HCT116 (cell line): ENCODE measurements at regions not wholly inside any gene's neighbourhood (a gene's known extent, or its start where the extent isn't known, plus 50 kb on each side); places are given as distances from the start of the nearest gene placed in this dataset.

Experiments used
- ATAC-seq: fragments of 200-7000 bp; cut with Tn5 transposase; 2 replicates; pipeline ENCODE4 v1.9.1; 2020; ENCODE audit warnings: mild to moderate bottlenecking, moderate library complexity
- BruUV-seq: library from RNA; stranded (reverse); fragments of 400-500 nt; replicated peaks from 2 replicates; lab custom pipeline; 2021; lab: Mats Ljungman, UMichigan
- CTCF ChIA-PET: fragments of 300-600 bp; sonication (Branson Sonifier 250); formaldehyde crosslinking; loops from one replicate; lab custom pipeline; 2021; ENCODE audit warnings: antibody characterized with exemption; lab: Charles Lee
- POLR2A ChIA-PET: fragments of 300-600, 350-600 bp; sonication (Branson Sonifier 250); formaldehyde crosslinking; loops from one replicate; lab custom pipeline; 2021; ENCODE audit warnings: antibody characterized with exemption; lab: Charles Lee
- RAD21 ChIA-PET, 2 experiments: fragments of 300-600 bp; sonication (Branson Sonifier 250); formaldehyde crosslinking; loops; one replicate each; lab custom pipeline; 2023; ENCODE audit warnings: low total read pairs in 2 of 2; ENCODE audit not compliant: uncharacterized antibody in 2 of 2, unreplicated experiment in 2 of 2, low non-redundant PET in 1 of 2; lab: Charles Lee
- DNase-seq: peaks from one replicate; pipeline ENCODE4 v3.0.0-alpha.2; 2010; ENCODE audit warnings: low read depth, low spot score
- H2AFZ ChIP-seq: fragments of 200-600 bp; shearing (Covaris generic), sonication (generic); 2 replicates; pipeline ENCODE4 v1.6.1; 2017; ENCODE audit warnings: low read depth, mixed run types, mixed read lengths, antibody characterized with exemption, low read length; ENCODE audit not compliant: poor library complexity, severe bottlenecking
- H3K27ac ChIP-seq: 2 replicates; pipeline ENCODE4 v1.5.1; 2012; ENCODE audit warnings: low read depth, low read length
- H3K27me3 ChIP-seq: fragments of 200-600 bp; sonication (generic); 2 replicates; pipeline ENCODE4 v1.6.1; 2016; ENCODE audit warnings: mixed run types, low read length, mixed read lengths; ENCODE audit not compliant: insufficient read depth
- H3K36me3 ChIP-seq, 2 experiments: fragments of 200-500 bp in 1 of 2; fragments of 200-600 bp in 1 of 2; sonication (Bioruptor generic) in 1 of 2; sonication (generic) in 1 of 2; 2 replicates each; pipeline versions ENCODE4 v1.5.1 to v1.6.1; 2014 to 2016; ENCODE audit warnings: low read length in 2 of 2, inconsistent platforms in 1 of 2, mixed read lengths in 1 of 2, mixed run types in 1 of 2; ENCODE audit not compliant: insufficient read depth in 2 of 2, control insufficient read depth in 1 of 2
- H3K4me1 ChIP-seq, 2 experiments: fragments of 200-600 bp in 1 of 2; sonication (generic) in 1 of 2; 2 replicates each; pipeline versions ENCODE4 v1.5.1 to v1.6.1; 2012 to 2017; ENCODE audit warnings: low read length in 2 of 2, inconsistent platforms in 1 of 2, mild to moderate bottlenecking in 1 of 2, mixed read lengths in 1 of 2, mixed run types in 1 of 2, moderate library complexity in 1 of 2; ENCODE audit not compliant: insufficient read depth in 2 of 2, control insufficient read depth in 1 of 2
- H3K4me2 ChIP-seq: fragments of 200-600 bp; sonication (generic); 2 replicates; pipeline ENCODE4 v1.6.1; 2017; ENCODE audit warnings: mixed run types, low read length, mixed read lengths
- H3K4me3 ChIP-seq, 2 experiments: fragments of 200-600 bp in 1 of 2; sonication (generic) in 1 of 2; replicated peaks in 1 of 2; 2 replicates each; pipeline ENCODE4 v1.5.1; 2011 to 2016; ENCODE audit warnings: low read length in 2 of 2, control low read depth in 1 of 2, low read depth in 1 of 2, mild to moderate bottlenecking in 1 of 2, mixed read lengths in 1 of 2, mixed run types in 1 of 2
- H3K79me2 ChIP-seq: fragments of 200-600 bp; sonication (generic); 2 replicates; pipeline ENCODE4 v1.6.1; 2017; ENCODE audit warnings: mild to moderate bottlenecking, mixed run types, low read length, moderate library complexity, mixed read lengths; ENCODE audit not compliant: insufficient read depth
- H3K9ac ChIP-seq: fragments of 200-600 bp; sonication (generic); 2 replicates; pipeline ENCODE4 v1.6.1; 2016; ENCODE audit warnings: low read length, mixed read lengths
- H3K9me2 ChIP-seq: fragments of 200-600 bp; sonication (generic), shearing (Covaris generic); 2 replicates; pipeline ENCODE4 v1.6.1; 2017; ENCODE audit warnings: mixed run types, mild to moderate bottlenecking, moderate library complexity; ENCODE audit not compliant: insufficient read depth
- H3K9me3 ChIP-seq, 2 experiments: fragments of 200-500 bp in 1 of 2; fragments of 200-600 bp in 1 of 2; sonication (Bioruptor generic) in 1 of 2; sonication (generic) in 1 of 2; 2 replicates each; pipeline ENCODE4 v1.6.1; 2014 to 2017; ENCODE audit warnings: low read length in 2 of 2, mixed read lengths in 2 of 2, inconsistent platforms in 1 of 2, low read depth in 1 of 2, mild to moderate bottlenecking in 1 of 2, mixed run types in 1 of 2, moderate library complexity in 1 of 2; ENCODE audit not compliant: control insufficient read depth in 1 of 2, insufficient read depth in 1 of 2
- H4K20me1 ChIP-seq: fragments of 200-600 bp; sonication (generic), shearing (Covaris generic); 2 replicates; pipeline ENCODE4 v1.6.1; 2017; ENCODE audit warnings: mixed run types, mild to moderate bottlenecking, moderate library complexity; ENCODE audit not compliant: insufficient read depth
- ATF3 ChIP-seq: IDR thresholded peaks from 2 replicates; pipeline ENCODE4 v1.6.1; 2012
- CBX3 ChIP-seq: IDR thresholded peaks from 2 replicates; pipeline ENCODE4 v1.6.1; 2012; ENCODE audit warnings: low read depth
- CEBPB ChIP-seq: IDR thresholded peaks from 2 replicates; pipeline ENCODE4 v1.6.1; 2012; ENCODE audit warnings: low read depth
- ELF1 ChIP-seq: IDR thresholded peaks from 2 replicates; pipeline ENCODE4 v1.6.1; 2012; ENCODE audit warnings: low read depth, borderline replicate concordance
- EZH2 ChIP-seq: fragments of 200-600 bp; sonication (generic); IDR thresholded peaks from 2 replicates; pipeline ENCODE4 v1.6.1; 2017; ENCODE audit warnings: antibody characterized with exemption, mixed run types
- EZH2phosphoT487 ChIP-seq: fragments of 200-600 bp; IDR thresholded peaks from 2 replicates; pipeline ENCODE4 v1.6.1; 2018; ENCODE audit warnings: antibody characterized with exemption, borderline replicate concordance
- JUND ChIP-seq: IDR thresholded peaks from 2 replicates; pipeline ENCODE4 v1.6.1; 2012
- MAX ChIP-seq: IDR thresholded peaks from 2 replicates; pipeline ENCODE4 v1.6.1; 2012
- POLR2A ChIP-seq: IDR thresholded peaks from 2 replicates; pipeline ENCODE4 v1.7.0; 2011; ENCODE audit warnings: borderline replicate concordance; ENCODE audit not compliant: insufficient read depth, insufficient read length; ENCODE audit errors: extremely low read depth
- RAD21 ChIP-seq: IDR thresholded peaks from 2 replicates; pipeline ENCODE4 v1.6.1; 2012; ENCODE audit warnings: low read depth, mild to moderate bottlenecking
- REST ChIP-seq: IDR thresholded peaks from 2 replicates; pipeline ENCODE4 v1.6.1; 2012; ENCODE audit warnings: low read depth
- SIN3A ChIP-seq: IDR thresholded peaks from 2 replicates; pipeline ENCODE4 v1.6.1; 2012; ENCODE audit warnings: low read depth
- SP1 ChIP-seq: IDR thresholded peaks from 2 replicates; pipeline ENCODE4 v1.6.1; 2012; ENCODE audit warnings: low read depth
- SRF ChIP-seq: IDR thresholded peaks from 2 replicates; pipeline ENCODE4 v1.6.1; 2012; ENCODE audit warnings: low read depth
- TCF7L2 ChIP-seq: IDR thresholded peaks from 2 replicates; pipeline ENCODE4 v1.7.0; 2011; ENCODE audit warnings: borderline replicate concordance, inconsistent platforms; ENCODE audit not compliant: insufficient read depth, insufficient read length; ENCODE audit errors: extremely low read depth
- intact Hi-C: fragments of 100-400 bp; cut with micrococcal nuclease; formaldehyde crosslinking; loops from 2 replicates; pipeline ENCODE4 v1.10.0; 2022

GRCh38 chr2:234689911-234690379, 193.1 kb upstream of the ARL4C start:
- H3K4me2 ChIP-seq, result no peak overlapping the region
- TF ChIP-seq EZH2 (no peak), REST (no peak), JUND (no peak), ATF3 (no peak), POLR2A (no peak), EZH2phosphoT487 (no peak), TCF7L2 (no peak), RAD21 (no peak), ELF1 (no peak), CEBPB (no peak), SP1 (no peak), CBX3 (no peak), SRF (no peak), MAX (no peak), SIN3A (no peak)
- no peaks in the 10 kb centered on the region for H3K36me3 ChIP-seq
- no peak for DNase-seq
- no peaks in the 10 kb centered on the region for H3K79me2 ChIP-seq
- intact Hi-C loops, result loop anchor here (10.0 kb wide), 1 partner anchor 195 kb away; no protein-coding TSS in a partner anchor
- no peak overlapping the region for H3K27ac ChIP-seq
- no peaks in the 10 kb centered on the region for H3K9me3 ChIP-seq
- H3K9ac ChIP-seq, result no peak overlapping the region
- no peaks in the 10 kb centered on the region for H4K20me1 ChIP-seq
- POLR2A ChIA-PET, result no interaction called here
- CTCF ChIA-PET, result no interaction called here
- no peak overlapping the region for H3K4me3 ChIP-seq
- RAD21 ChIA-PET, result interaction anchor here in 1 of 2 experiments (1.1 kb wide), 1 partner anchor 9 kb away, joined by 3 read pairs; no protein-coding TSS in a partner anchor
- no peak overlapping the region for H2AFZ ChIP-seq
- no peaks in the 10 kb centered on the region for H3K27me3 ChIP-seq
- H3K9me2 ChIP-seq, result no peaks in the 10 kb centered on the region
- BruUV-seq, result no TSS peak
- peaks cover 21 to 42% of the 10 kb centered on the region in 2 experiments for H3K4me1 ChIP-seq
- no peak for ATAC-seq
